ENCODE measurements at regions not wholly inside any gene's neighbourhood (a gene's known extent, or its start where the extent isn't known, plus 50 kb on each side); places are given as distances from the start of the nearest gene placed in this dataset.
"Not testable (repeated sequence)": the region's sequence is repeated elsewhere in the genome, so short reads cannot be mapped to it uniquely, and the experiment has no call there.

DNA sequence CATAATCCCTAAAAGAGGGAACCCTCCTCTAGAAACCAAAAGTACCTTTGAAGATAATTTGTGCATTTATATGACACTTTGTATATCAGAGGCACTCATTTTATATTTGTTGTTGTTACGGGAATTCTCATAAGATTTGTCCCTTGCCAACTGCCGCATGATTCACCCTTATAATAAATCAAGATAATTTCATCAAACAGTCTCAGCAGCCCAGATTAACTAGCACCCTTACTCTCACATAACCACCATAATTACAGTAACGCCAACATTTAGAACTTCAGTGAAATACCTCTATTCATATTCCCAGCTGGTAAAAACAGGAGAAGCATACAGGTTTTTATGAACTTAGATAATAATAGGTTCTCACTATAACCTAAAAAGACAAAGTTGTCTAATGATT, 271.9 kb downstream of the LRRC3B start:
- DNase-seq (ENCODE audit: low read depth): no peak
- TF ChIP-seq, protein P1, sequence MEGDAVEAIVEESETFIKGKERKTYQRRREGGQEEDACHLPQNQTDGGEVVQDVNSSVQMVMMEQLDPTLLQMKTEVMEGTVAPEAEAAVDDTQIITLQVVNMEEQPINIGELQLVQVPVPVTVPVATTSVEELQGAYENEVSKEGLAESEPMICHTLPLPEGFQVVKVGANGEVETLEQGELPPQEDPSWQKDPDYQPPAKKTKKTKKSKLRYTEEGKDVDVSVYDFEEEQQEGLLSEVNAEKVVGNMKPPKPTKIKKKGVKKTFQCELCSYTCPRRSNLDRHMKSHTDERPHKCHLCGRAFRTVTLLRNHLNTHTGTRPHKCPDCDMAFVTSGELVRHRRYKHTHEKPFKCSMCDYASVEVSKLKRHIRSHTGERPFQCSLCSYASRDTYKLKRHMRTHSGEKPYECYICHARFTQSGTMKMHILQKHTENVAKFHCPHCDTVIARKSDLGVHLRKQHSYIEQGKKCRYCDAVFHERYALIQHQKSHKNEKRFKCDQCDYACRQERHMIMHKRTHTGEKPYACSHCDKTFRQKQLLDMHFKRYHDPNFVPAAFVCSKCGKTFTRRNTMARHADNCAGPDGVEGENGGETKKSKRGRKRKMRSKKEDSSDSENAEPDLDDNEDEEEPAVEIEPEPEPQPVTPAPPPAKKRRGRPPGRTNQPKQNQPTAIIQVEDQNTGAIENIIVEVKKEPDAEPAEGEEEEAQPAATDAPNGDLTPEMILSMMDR (IDR thresholded peaks at IDR 0.05; ENCODE audit: low read depth, low read length): no peak
- TF ChIP-seq POLR2A (IDR thresholded peaks at IDR 0.05; ENCODE audit: extremely low read depth, insufficient read length): no peak
- TF ChIP-seq, protein P2, sequence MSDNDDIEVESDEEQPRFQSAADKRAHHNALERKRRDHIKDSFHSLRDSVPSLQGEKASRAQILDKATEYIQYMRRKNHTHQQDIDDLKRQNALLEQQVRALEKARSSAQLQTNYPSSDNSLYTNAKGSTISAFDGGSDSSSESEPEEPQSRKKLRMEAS (IDR thresholded peaks at IDR 0.05; ENCODE audit: low read depth, low read length): no peak
- TF ChIP-seq MYC (IDR thresholded peaks at IDR 0.05; ENCODE audit: low read depth, low read length): no peak
- H3K4me3 ChIP-seq (ENCODE audit: low read depth, low read length): no peak overlapping the region

DNA sequence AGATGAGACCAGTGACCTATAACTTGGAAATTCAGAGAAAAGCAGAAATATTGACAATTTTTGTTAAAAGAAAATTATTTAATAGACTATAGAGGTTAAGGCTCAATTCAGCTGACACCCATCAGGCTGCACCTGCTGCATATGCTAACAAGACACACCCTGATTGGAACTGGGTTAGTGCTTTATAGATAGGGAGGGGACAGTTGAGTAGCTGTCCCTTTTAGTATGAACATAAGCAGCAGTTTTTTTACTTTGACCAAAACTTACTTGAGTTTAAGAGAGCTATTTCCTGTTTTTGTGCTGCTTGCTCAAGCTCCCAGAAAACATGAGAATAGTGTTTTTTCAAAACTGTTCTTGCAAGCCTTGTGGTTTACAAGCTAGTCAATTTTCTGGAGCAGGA, 292.6 kb downstream of the LRRC3B start:
- DNase-seq (ENCODE audit: low read depth): no peak
- TF ChIP-seq, protein P2 (IDR thresholded peaks at IDR 0.05; ENCODE audit: low read depth, low read length): no peak
- TF ChIP-seq MYC (IDR thresholded peaks at IDR 0.05; ENCODE audit: low read depth, low read length) (no peak), POLR2A (IDR thresholded peaks at IDR 0.05; ENCODE audit: extremely low read depth, insufficient read length) (no peak)
- TF ChIP-seq, protein P1 (IDR thresholded peaks at IDR 0.05; ENCODE audit: low read depth, low read length): no peak
- no peak overlapping the region for H3K4me3 ChIP-seq (ENCODE audit: low read depth, low read length)

DNA sequence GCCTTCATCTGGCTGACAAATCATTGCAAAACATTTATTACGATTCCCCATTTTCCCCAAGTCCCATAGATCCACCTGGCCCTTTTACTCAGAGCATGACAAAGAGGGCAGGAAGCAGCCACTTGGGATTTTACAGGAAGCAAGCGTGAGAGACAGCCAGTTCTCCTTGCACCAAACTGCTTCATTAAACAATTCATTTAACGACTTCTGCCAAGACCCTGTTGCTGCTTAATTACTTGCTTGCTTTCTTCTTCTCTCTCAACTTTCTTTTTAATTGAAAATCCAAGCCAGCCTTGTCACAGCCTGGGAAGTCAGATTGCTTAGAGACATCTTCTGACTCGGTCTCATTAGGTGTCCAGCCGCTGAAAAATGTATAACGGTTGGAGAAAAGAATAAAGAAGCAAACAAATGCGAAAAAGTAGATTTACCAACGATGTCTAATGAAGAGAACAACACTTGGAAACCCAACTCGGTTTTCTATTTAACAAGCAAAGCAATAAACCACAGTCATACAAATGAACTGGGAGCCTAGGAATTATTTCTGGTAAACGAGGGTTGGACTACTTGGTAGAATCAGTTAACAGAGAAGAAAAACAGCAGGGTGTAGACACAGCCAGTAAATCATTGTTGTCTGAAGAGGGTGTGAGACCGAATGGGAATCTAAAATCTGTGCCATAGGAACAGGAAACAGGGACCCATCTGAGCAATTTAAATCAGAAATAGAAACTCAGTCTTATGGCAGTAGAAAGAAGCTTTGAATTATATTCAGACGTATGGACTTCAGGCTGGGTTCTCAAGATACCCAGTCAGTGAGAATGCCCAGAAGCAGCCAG, 298.3 kb downstream of the LRRC3B start:
- DNase-seq (ENCODE audit: low read depth): no peak
- TF ChIP-seq MYC (IDR thresholded peaks at IDR 0.05; ENCODE audit: low read depth, low read length) (no peak), POLR2A (IDR thresholded peaks at IDR 0.05; ENCODE audit: extremely low read depth, insufficient read length) (no peak)
- TF ChIP-seq, protein P2 (IDR thresholded peaks at IDR 0.05; ENCODE audit: low read depth, low read length): no peak
- TF ChIP-seq, protein P1 (IDR thresholded peaks at IDR 0.05; ENCODE audit: low read depth, low read length): no peak
- no peak overlapping the region for H3K4me3 ChIP-seq (ENCODE audit: low read depth, low read length)

DNA sequence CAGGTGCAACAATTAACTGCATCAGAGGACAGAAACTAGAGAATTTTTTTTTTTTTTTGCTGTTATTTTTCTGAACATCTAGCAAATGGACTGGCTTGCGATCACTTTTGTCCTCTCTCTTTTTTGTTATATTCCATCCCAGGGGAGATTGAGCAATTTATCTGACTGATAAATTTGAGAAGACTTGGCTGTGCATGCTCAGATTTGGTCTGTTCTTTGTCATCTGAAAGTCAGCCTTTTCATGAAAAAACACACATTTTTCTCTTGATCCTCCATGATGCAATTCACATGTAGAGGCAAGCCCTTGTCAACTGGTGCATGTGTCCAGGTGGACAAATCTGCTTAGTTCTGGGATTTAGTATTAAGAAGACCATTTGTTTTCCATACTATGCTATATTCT, 309.3 kb downstream of the LRRC3B start:
- TF ChIP-seq, protein P1 (IDR thresholded peaks at IDR 0.05; ENCODE audit: low read depth, low read length): no peak
- H3K4me3 ChIP-seq (ENCODE audit: low read depth, low read length): no peak overlapping the region
- DNase-seq (ENCODE audit: low read depth): no peak

DNA sequence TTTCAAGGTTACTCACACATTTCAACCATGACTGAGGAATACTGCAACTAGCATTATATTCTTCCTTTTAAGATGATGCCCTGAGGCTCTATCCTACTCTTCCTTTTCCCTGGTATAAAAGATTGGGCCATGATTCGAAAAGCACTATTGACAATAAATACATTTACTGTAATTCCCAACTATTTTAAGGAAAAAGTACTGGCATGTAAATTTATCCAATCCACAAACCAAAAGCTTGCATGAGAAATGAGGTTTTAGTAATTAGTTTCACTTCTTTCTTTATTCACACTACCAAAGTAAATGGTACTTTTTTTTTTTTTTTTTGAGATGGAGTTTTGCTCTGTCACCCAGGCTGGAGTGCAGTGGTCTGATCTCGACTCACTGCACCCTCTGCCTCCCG, 310.2 kb downstream of the LRRC3B start:
- no peak for DNase-seq (ENCODE audit: low read depth)
- H3K4me3 ChIP-seq (ENCODE audit: low read depth, low read length): no peak overlapping the region
- TF ChIP-seq, protein P2 (IDR thresholded peaks at IDR 0.05; ENCODE audit: low read depth, low read length): no peak
- TF ChIP-seq MYC (IDR thresholded peaks at IDR 0.05; ENCODE audit: low read depth, low read length): no peak
- TF ChIP-seq, protein P1 (IDR thresholded peaks at IDR 0.05; ENCODE audit: low read depth, low read length): no peak
- TF ChIP-seq POLR2A (IDR thresholded peaks at IDR 0.05; ENCODE audit: extremely low read depth, insufficient read length): no peak

DNA sequence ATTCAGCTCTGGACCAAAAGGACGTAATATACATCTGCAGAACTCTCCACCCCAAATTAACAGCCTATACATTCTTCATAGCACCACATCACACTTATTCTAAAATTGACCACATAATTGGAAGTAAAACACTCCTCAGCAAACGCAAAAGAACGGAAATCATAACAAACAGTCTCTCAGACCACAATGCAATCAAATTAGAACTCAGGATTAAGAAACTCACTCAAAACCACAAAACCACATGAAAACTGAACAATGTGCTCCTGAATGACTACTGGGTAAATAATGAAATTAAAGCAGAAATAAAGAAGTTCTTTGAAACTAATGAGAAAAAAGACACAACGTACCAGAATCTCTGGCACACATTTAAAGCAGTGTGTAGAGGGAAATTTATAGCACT, 322.9 kb downstream of the LRRC3B start:
- H3K4me3 ChIP-seq (ENCODE audit: low read depth, low read length); DNase-seq (ENCODE audit: low read depth): not testable (repeated sequence)

All from NB4 (cell line).